MM.1S (cell line): ENCODE measurements at regions not wholly inside any gene's neighbourhood (a gene's known extent, or its start where the extent isn't known, plus 50 kb on each side); places are given as distances from the start of the nearest gene placed in this dataset.

ENCODE experiments used
- DNase-seq: peaks from one replicate; pipeline ENCODE4 v3.0.0-alpha.2; 2015
- H2AFZ ChIP-seq: fragments of 300-600 bp; sonication (generic); 2 replicates; pipeline ENCODE4 v1.6.0; 2016; ENCODE audit warnings: antibody characterized with exemption, low read length
- H3F3A ChIP-seq: fragments of 300-600 bp; sonication (generic); 2 replicates; pipeline ENCODE4 v1.6.1; 2016; ENCODE audit warnings: mild to moderate bottlenecking, antibody characterized with exemption, low read length, moderate library complexity, mixed read lengths; ENCODE audit not compliant: insufficient read depth
- H3K27ac ChIP-seq: fragments of 300-600 bp; sonication (generic); 2 replicates; pipeline ENCODE4 v1.5.1; 2016; ENCODE audit warnings: mild to moderate bottlenecking, low read length
- H3K27me3 ChIP-seq: fragments of 300-600 bp; sonication (generic); replicated peaks from 2 replicates; pipeline ENCODE4 v1.6.0; 2016; ENCODE audit warnings: low read length; ENCODE audit not compliant: insufficient read depth
- H3K36me3 ChIP-seq: fragments of 300-600 bp; sonication (generic); replicated peaks from 2 replicates; pipeline ENCODE4 v1.6.1; 2016; ENCODE audit warnings: mild to moderate bottlenecking, low read length, mixed read lengths; ENCODE audit not compliant: insufficient read depth
- H3K4me1 ChIP-seq: fragments of 300-600 bp; sonication (generic); 2 replicates; pipeline ENCODE4 v1.6.1; 2016; ENCODE audit warnings: low read length, mixed read lengths
- H3K4me2 ChIP-seq: fragments of 300-600 bp; sonication (generic); 2 replicates; pipeline ENCODE4 v1.6.0; 2016; ENCODE audit warnings: low read depth, low read length
- H3K4me3 ChIP-seq: fragments of 300-600 bp; sonication (generic); 2 replicates; pipeline ENCODE4 v1.5.1; 2016; ENCODE audit warnings: low read length, mixed read lengths
- H3K79me2 ChIP-seq: fragments of 300-600 bp; sonication (generic); 2 replicates; pipeline ENCODE4 v1.6.1; 2016; ENCODE audit warnings: mixed run types, low read length, mixed read lengths
- H3K9ac ChIP-seq: fragments of 300-600 bp; sonication (generic); 2 replicates; pipeline ENCODE4 v1.6.1; 2016; ENCODE audit warnings: low read length, mixed read lengths
- H3K9me2 ChIP-seq: fragments of 300-600 bp; sonication (generic); replicated peaks from 2 replicates; pipeline ENCODE4 v1.6.1; 2016; ENCODE audit warnings: mild to moderate bottlenecking, low read length, mixed read lengths; ENCODE audit not compliant: insufficient read depth
- H3K9me3 ChIP-seq: fragments of 300-600 bp; sonication (generic); replicated peaks from 2 replicates; pipeline ENCODE4 v1.6.1; 2016; ENCODE audit warnings: mild to moderate bottlenecking, low read length, mixed read lengths; ENCODE audit not compliant: insufficient read depth
- H4K20me1 ChIP-seq: fragments of 300-600 bp; sonication (generic); 2 replicates; pipeline ENCODE4 v1.6.1; 2016; ENCODE audit warnings: mild to moderate bottlenecking, low read length, moderate library complexity, mixed read lengths; ENCODE audit not compliant: insufficient read depth
- EZH2 ChIP-seq: fragments of 300-600 bp; sonication (generic); optimal IDR thresholded peaks from 2 replicates; pipeline ENCODE3; 2017; ENCODE audit warnings: low read depth, mild to moderate bottlenecking, antibody characterized with exemption, low read length, mixed read lengths
- EZH2phosphoT487 ChIP-seq: fragments of 300-600 bp; sonication (generic); IDR thresholded peaks from 2 replicates; pipeline ENCODE4 v1.6.1; 2018; ENCODE audit warnings: antibody characterized with exemption, low read length
- TF ChIP-seq, protein P1 (sequence below): fragments of 300-600 bp; sonication (generic); IDR thresholded peaks from 2 replicates; pipeline ENCODE4 v1.5.1; 2016; ENCODE audit warnings: antibody characterized with exemption, low read length, mixed read lengths

- Histone ChIP-seq H3K9me2 (no peaks in the 10 kb centered on the region), H3K4me2 (no peak overlapping the region)
Observed at GRCh38 chr2:14884651-14885050, 252.1 kb downstream of the LRATD1 start.

GRCh38 chr2:14891546-14891945, 259.0 kb downstream of the LRATD1 start:
- TF ChIP-seq EZH2 (no peak), EZH2phosphoT487 (no peak)
- TF ChIP-seq, protein P1, sequence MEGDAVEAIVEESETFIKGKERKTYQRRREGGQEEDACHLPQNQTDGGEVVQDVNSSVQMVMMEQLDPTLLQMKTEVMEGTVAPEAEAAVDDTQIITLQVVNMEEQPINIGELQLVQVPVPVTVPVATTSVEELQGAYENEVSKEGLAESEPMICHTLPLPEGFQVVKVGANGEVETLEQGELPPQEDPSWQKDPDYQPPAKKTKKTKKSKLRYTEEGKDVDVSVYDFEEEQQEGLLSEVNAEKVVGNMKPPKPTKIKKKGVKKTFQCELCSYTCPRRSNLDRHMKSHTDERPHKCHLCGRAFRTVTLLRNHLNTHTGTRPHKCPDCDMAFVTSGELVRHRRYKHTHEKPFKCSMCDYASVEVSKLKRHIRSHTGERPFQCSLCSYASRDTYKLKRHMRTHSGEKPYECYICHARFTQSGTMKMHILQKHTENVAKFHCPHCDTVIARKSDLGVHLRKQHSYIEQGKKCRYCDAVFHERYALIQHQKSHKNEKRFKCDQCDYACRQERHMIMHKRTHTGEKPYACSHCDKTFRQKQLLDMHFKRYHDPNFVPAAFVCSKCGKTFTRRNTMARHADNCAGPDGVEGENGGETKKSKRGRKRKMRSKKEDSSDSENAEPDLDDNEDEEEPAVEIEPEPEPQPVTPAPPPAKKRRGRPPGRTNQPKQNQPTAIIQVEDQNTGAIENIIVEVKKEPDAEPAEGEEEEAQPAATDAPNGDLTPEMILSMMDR = no peak
- no peak overlapping the region for H3K4me2 ChIP-seq
- no peak overlapping the region for H3K9ac ChIP-seq
- H3K4me1 ChIP-seq = no peaks in the 10 kb centered on the region
- H2AFZ ChIP-seq = no peak overlapping the region
- no peak for DNase-seq
- no peak overlapping the region for H3K4me3 ChIP-seq
- H3K9me2 ChIP-seq = no peaks in the 10 kb centered on the region
- H3K79me2 ChIP-seq = no peaks in the 10 kb centered on the region
- no peak overlapping the region for H3K27ac ChIP-seq
- H3K36me3 ChIP-seq = no peaks in the 10 kb centered on the region
- no peaks in the 10 kb centered on the region for H3K9me3 ChIP-seq
- H4K20me1 ChIP-seq = no peaks in the 10 kb centered on the region
- H3F3A ChIP-seq = no peaks in the 10 kb centered on the region
- no peaks in the 10 kb centered on the region for H3K27me3 ChIP-seq

More at GRCh38 chr2:14884651-14885050, 252.1 kb downstream of the LRATD1 start:
- no peak overlapping the region for H2AFZ ChIP-seq
- no peaks in the 10 kb centered on the region for H3F3A ChIP-seq
- H3K79me2 ChIP-seq = no peaks in the 10 kb centered on the region
- H3K27me3 ChIP-seq = no peaks in the 10 kb centered on the region
- H3K27ac ChIP-seq = no peak overlapping the region
- no peaks in the 10 kb centered on the region for H3K4me1 ChIP-seq
- TF ChIP-seq EZH2 (no peak), EZH2phosphoT487 (no peak)
- TF ChIP-seq, protein P1 = no peak
- H4K20me1 ChIP-seq = no peaks in the 10 kb centered on the region
- no peak overlapping the region for H3K4me3 ChIP-seq
- no peaks in the 10 kb centered on the region for H3K36me3 ChIP-seq
- H3K9ac ChIP-seq = no peak overlapping the region
- no peak for DNase-seq
- no peaks in the 10 kb centered on the region for H3K9me3 ChIP-seq

GRCh38 chr2:14896330-14897030, 264.0 kb downstream of the LRATD1 start:
- H3K27ac ChIP-seq = no peak overlapping the region
- H2AFZ ChIP-seq = no peak overlapping the region
- no peaks in the 10 kb centered on the region for H3K9me2 ChIP-seq
- H3K27me3 ChIP-seq = no peaks in the 10 kb centered on the region
- H3F3A ChIP-seq = no peaks in the 10 kb centered on the region
- no peak for TF ChIP-seq EZH2
- TF ChIP-seq, protein P1 = no peak
- no peak for TF ChIP-seq EZH2phosphoT487
- no peak overlapping the region for H3K4me2 ChIP-seq
- no peaks in the 10 kb centered on the region for H3K36me3 ChIP-seq
- H3K9me3 ChIP-seq = no peaks in the 10 kb centered on the region
- H3K4me1 ChIP-seq = no peaks in the 10 kb centered on the region
- no peak overlapping the region for H3K4me3 ChIP-seq
- H3K9ac ChIP-seq = no peak overlapping the region
- no peaks in the 10 kb centered on the region for H4K20me1 ChIP-seq
- DNase-seq = no peak
- no peaks in the 10 kb centered on the region for H3K79me2 ChIP-seq
